ENCODE measurements at regions not wholly inside any gene's neighbourhood (a gene's known extent, or its start where the extent isn't known, plus 50 kb on each side); places are given as distances from the start of the nearest gene placed in this dataset.

- no peaks in the 10 kb centered on the region for H3K4me1 ChIP-seq (ENCODE audit: control insufficient read depth in 2 of 3, insufficient read depth in 2 of 3, low read depth in 1 of 3, low read length in 3 of 3)
- intact Hi-C loops (cut with DNase I), result no loop called here
- no peak overlapping the region for H3K9ac ChIP-seq (ENCODE audit: low read length in 3 of 3)
- DNase-seq (peak in 3 of 5 donors; percentile 28 to 51 (median 29)), FAIRE-seq (no peak)
- H3K27ac ChIP-seq (ENCODE audit: low read depth in 2 of 2, low read length in 2 of 2), result no peak overlapping the region
- H3K4me3 ChIP-seq (ENCODE audit: low read length in 3 of 3), result no peak overlapping the region
- H3K27me3 ChIP-seq (ENCODE audit: control insufficient read depth, insufficient read depth, low read length), result no peaks in the 10 kb centered on the region
- H3K36me3 ChIP-seq (ENCODE audit: control insufficient read depth in 2 of 3, insufficient read depth in 3 of 3, low read length in 3 of 3), result no peaks in the 10 kb centered on the region
- H3K9me3 ChIP-seq (ENCODE audit: control insufficient read depth in 2 of 3, insufficient read depth in 1 of 3, low read length in 3 of 3), result no peaks in the 10 kb centered on the region
- no peak for TF ChIP-seq CTCF (IDR thresholded peaks at IDR 0.05; ENCODE audit: borderline replicate concordance, extremely low read depth, insufficient read depth)
These were observed 184.9 kb upstream of the WDR11 start for GRCh38 chr10:120666308-120666707.

- Histone ChIP-seq H3K4me1 (ENCODE audit: control insufficient read depth in 2 of 3, insufficient read depth in 2 of 3, low read depth in 1 of 3, low read length in 3 of 3) (no peaks in the 10 kb centered on the region), H3K9ac (ENCODE audit: low read length in 3 of 3) (no peak overlapping the region), H3K4me3 (ENCODE audit: low read length in 3 of 3) (no peak overlapping the region), H3K36me3 (ENCODE audit: control insufficient read depth in 2 of 3, insufficient read depth in 3 of 3, low read length in 3 of 3) (no peaks in the 10 kb centered on the region), H3K27ac (ENCODE audit: low read depth in 2 of 2, low read length in 2 of 2) (no peak overlapping the region), H3K27me3 (ENCODE audit: control insufficient read depth, insufficient read depth, low read length) (no peaks in the 10 kb centered on the region), H3K9me3 (ENCODE audit: control insufficient read depth in 2 of 3, insufficient read depth in 1 of 3, low read length in 3 of 3) (no peaks in the 10 kb centered on the region)
- no peak for TF ChIP-seq CTCF (IDR thresholded peaks at IDR 0.05; ENCODE audit: borderline replicate concordance, extremely low read depth, insufficient read depth)
- intact Hi-C loops (cut with DNase I), result no loop called here
- FAIRE-seq (no peak), DNase-seq (no peak)
These were observed 183.9 kb upstream of the WDR11 start for GRCh38 chr10:120667276-120667675.

- DNase-seq (no peak), FAIRE-seq (no peak)
- no peak for TF ChIP-seq CTCF (IDR thresholded peaks at IDR 0.05; ENCODE audit: borderline replicate concordance, extremely low read depth, insufficient read depth)
- Histone ChIP-seq H3K27ac (ENCODE audit: low read depth in 2 of 2, low read length in 2 of 2) (no peak overlapping the region), H3K9ac (ENCODE audit: low read length in 3 of 3) (no peak overlapping the region), H3K9me3 (ENCODE audit: control insufficient read depth in 2 of 3, insufficient read depth in 1 of 3, low read length in 3 of 3) (no peaks in the 10 kb centered on the region), H3K4me3 (ENCODE audit: low read length in 3 of 3) (no peak overlapping the region), H3K4me1 (ENCODE audit: control insufficient read depth in 2 of 3, insufficient read depth in 2 of 3, low read depth in 1 of 3, low read length in 3 of 3) (no peaks in the 10 kb centered on the region), H3K27me3 (ENCODE audit: control insufficient read depth, insufficient read depth, low read length) (no peaks in the 10 kb centered on the region), H3K36me3 (ENCODE audit: control insufficient read depth in 2 of 3, insufficient read depth in 3 of 3, low read length in 3 of 3) (no peaks in the 10 kb centered on the region)
- intact Hi-C loops (cut with DNase I), result no loop called here
These were observed 179.7 kb upstream of the WDR11 start for GRCh38 chr10:120671491-120671890.

- Histone ChIP-seq H3K4me3 (ENCODE audit: low read length in 3 of 3) (no peak overlapping the region), H3K9me3 (ENCODE audit: control insufficient read depth in 2 of 3, insufficient read depth in 1 of 3, low read length in 3 of 3) (no peaks in the 10 kb centered on the region), H3K36me3 (ENCODE audit: control insufficient read depth in 2 of 3, insufficient read depth in 3 of 3, low read length in 3 of 3) (no peaks in the 10 kb centered on the region), H3K27me3 (ENCODE audit: control insufficient read depth, insufficient read depth, low read length) (no peaks in the 10 kb centered on the region), H3K9ac (ENCODE audit: low read length in 3 of 3) (no peak overlapping the region), H3K27ac (ENCODE audit: low read depth in 2 of 2, low read length in 2 of 2) (no peak overlapping the region), H3K4me1 (ENCODE audit: control insufficient read depth in 2 of 3, insufficient read depth in 2 of 3, low read depth in 1 of 3, low read length in 3 of 3) (no peaks in the 10 kb centered on the region)
- intact Hi-C loops (cut with DNase I), result no loop called here
- DNase-seq, result no peak
- FAIRE-seq, result no peak
- TF ChIP-seq CTCF (IDR thresholded peaks at IDR 0.05; ENCODE audit: borderline replicate concordance, extremely low read depth, insufficient read depth), result no peak
These were observed 167.7 kb upstream of the WDR11 start for GRCh38 chr10:120683454-120683853.
